ENCODE measurements at regions not wholly inside any gene's neighbourhood (a gene's known extent, or its start where the extent isn't known, plus 50 kb on each side); places are given as distances from the start of the nearest gene placed in this dataset.

- TF ChIP-seq CTCF (IDR thresholded peaks at IDR 0.05) (no peak), POLR2AphosphoS5 (IDR thresholded peaks at IDR 0.05; ENCODE audit: low read depth, low read length) (no peak), SIN3A (IDR thresholded peaks at IDR 0.05; ENCODE audit: borderline replicate concordance, insufficient read depth, low read depth, low read length) (no peak), TCF7L2 (IDR thresholded peaks at IDR 0.05; ENCODE audit: low read depth, low read length) (no peak)
Measured at GRCh38 chr1:232279909-232280400, 350.0 kb downstream of the SIPA1L2 start.
